Liver (tissue), 8 donors: ENCODE measurements at regions not wholly inside any gene's neighbourhood (a gene's known extent, or its start where the extent isn't known, plus 50 kb on each side); places are given as distances from the start of the nearest gene placed in this dataset.

Experiments used
- DNase-seq: peaks from one replicate; pipeline ENCODE4 v3.0.0-alpha.2; 2017; ENCODE audit warnings: low spot score
- H3K27ac ChIP-seq, 2 donors: one replicate each; pipeline ENCODE4 v1.7.0; 2013; ENCODE audit warnings: inconsistent platforms in 2 of 2, low read length in 2 of 2, control low read depth in 1 of 2, low read depth in 1 of 2, mild to moderate bottlenecking in 1 of 2
- H3K27me3 ChIP-seq, 4 donors: one replicate each; pipeline versions ENCODE4 v1.6.1 to v1.7.0; 2013; ENCODE audit warnings: low read length in 3 of 4, inconsistent platforms in 1 of 4, mild to moderate bottlenecking in 1 of 4, moderate library complexity in 1 of 4; ENCODE audit not compliant: control insufficient read depth in 4 of 4, insufficient read depth in 4 of 4
- H3K36me3 ChIP-seq, 4 donors: one replicate each; pipeline versions ENCODE4 v1.6.1 to v1.7.0; 2013; ENCODE audit warnings: low read length in 3 of 4, mild to moderate bottlenecking in 3 of 4, low read depth in 1 of 4, moderate library complexity in 1 of 4; ENCODE audit not compliant: control insufficient read depth in 4 of 4, insufficient read depth in 3 of 4
- H3K4me1 ChIP-seq, 4 donors: one replicate each; pipeline versions ENCODE4 v1.6.1 to v1.7.0; 2013; ENCODE audit warnings: low read length in 3 of 4, mild to moderate bottlenecking in 3 of 4, moderate library complexity in 1 of 4; ENCODE audit not compliant: control insufficient read depth in 4 of 4, insufficient read depth in 4 of 4
- H3K4me3 ChIP-seq, 3 donors: one replicate each; pipeline versions ENCODE4 v1.6.1 to v1.7.0; 2013; ENCODE audit warnings: low read length in 3 of 3, control low read depth in 1 of 3, low read depth in 1 of 3, mild to moderate bottlenecking in 1 of 3
- H3K9ac ChIP-seq, 2 donors: one replicate each; pipeline ENCODE4 v1.7.0; 2013; ENCODE audit warnings: low read length in 2 of 2, mild to moderate bottlenecking in 2 of 2, moderate library complexity in 2 of 2, control low read depth in 1 of 2, low read depth in 1 of 2
- H3K9me3 ChIP-seq, 4 donors: one replicate each; pipeline versions ENCODE4 v1.6.1 to v1.7.0; 2013; ENCODE audit warnings: low read length in 3 of 4; ENCODE audit not compliant: control insufficient read depth in 4 of 4
- EGR1 ChIP-seq, 2 donors: IDR thresholded peaks; 2 replicates each; pipeline ENCODE4 v1.6.1; 2016 to 2018; ENCODE audit warnings: antibody characterized with exemption in 2 of 2, low read depth in 2 of 2
- FOXA1 ChIP-seq: IDR thresholded peaks from 2 replicates; pipeline ENCODE4 v1.6.1; 2016; ENCODE audit warnings: antibody characterized with exemption
- FOXA2 ChIP-seq: IDR thresholded peaks from 2 replicates; pipeline ENCODE4 v1.6.1; 2016; ENCODE audit warnings: antibody characterized with exemption
- GABPA ChIP-seq, 2 donors: IDR thresholded peaks in 1 of 2; conservative IDR thresholded peaks in 1 of 2; 2 replicates each; pipeline ENCODE4 v1.6.1; 2016; ENCODE audit warnings: antibody characterized with exemption in 2 of 2, mild to moderate bottlenecking in 1 of 2, moderate library complexity in 1 of 2
- HNF4A ChIP-seq, 2 donors: conservative IDR thresholded peaks; 2 replicates each; pipeline ENCODE4 v1.6.1; 2016; ENCODE audit warnings: antibody characterized with exemption in 2 of 2, mild to moderate bottlenecking in 2 of 2
- HNF4G ChIP-seq: IDR thresholded peaks from 2 replicates; pipeline ENCODE4 v1.6.1; 2016; ENCODE audit warnings: antibody characterized with exemption
- JUND ChIP-seq, 2 donors: IDR thresholded peaks; 2 replicates each; pipeline ENCODE4 v1.6.1; 2016; ENCODE audit warnings: antibody characterized with exemption in 2 of 2
- NR2F2 ChIP-seq: IDR thresholded peaks from 2 replicates; pipeline ENCODE4 v1.6.1; 2016; ENCODE audit warnings: antibody characterized with exemption
- RAD21 ChIP-seq, 2 donors: IDR thresholded peaks; 2 replicates each; pipeline ENCODE4 v1.6.1; 2016; ENCODE audit warnings: antibody characterized with exemption in 2 of 2, mild to moderate bottlenecking in 2 of 2
- RXRA ChIP-seq, 2 donors: IDR thresholded peaks; 2 replicates each; pipeline ENCODE4 v1.6.1; 2017 to 2018; ENCODE audit warnings: antibody characterized with exemption in 2 of 2, mild to moderate bottlenecking in 1 of 2
- SP1 ChIP-seq: IDR thresholded peaks from 2 replicates; pipeline ENCODE4 v1.6.1; 2018; ENCODE audit warnings: antibody characterized with exemption, mild to moderate bottlenecking
- TAF1 ChIP-seq: conservative IDR thresholded peaks from 2 replicates; pipeline ENCODE4 v1.6.1; 2016; ENCODE audit warnings: antibody characterized with exemption, mild to moderate bottlenecking
- YY1 ChIP-seq: IDR thresholded peaks from 2 replicates; pipeline ENCODE4 v1.6.1; 2016; ENCODE audit warnings: antibody characterized with exemption, mild to moderate bottlenecking
- WGBS: extraction: QIAGEN DNeasy Blood & Tissue Kit; methylation state at CpG from one replicate; pipeline ENCODE4 v1.1.7; 2013; 5-methylcytosine and 5-hydroxymethylcytosine counted together
- TF ChIP-seq, protein P1 (sequence below): IDR thresholded peaks from 2 replicates; pipeline ENCODE4 v1.6.1; 2016; ENCODE audit warnings: antibody characterized with exemption
- TF ChIP-seq, protein P2 (sequence below): IDR thresholded peaks from 2 replicates; pipeline ENCODE4 v1.6.1; 2016; ENCODE audit warnings: antibody characterized with exemption, mild to moderate bottlenecking
- TF ChIP-seq, protein P3 (sequence below): fragments of 150-350 bp; IDR thresholded peaks from 2 replicates; pipeline ENCODE4 v1.5.1; 2017; ENCODE audit warnings: improper control_type of control experiment, low read depth, low read length; ENCODE audit not compliant: missing input control
- TF ChIP-seq, protein P4 (sequence below): IDR thresholded peaks from 2 replicates; pipeline ENCODE4 v1.6.1; 2016; ENCODE audit warnings: antibody characterized with exemption
- TF ChIP-seq, protein P5 (sequence below): IDR thresholded peaks from 2 replicates; pipeline ENCODE4 v1.6.1; 2016; ENCODE audit warnings: antibody characterized with exemption
- donor health status: healthy.
- donor health status: healthy.
- donor health status: healthy.
- donor health status: healthy.
- donor health status: healthy.

DNA sequence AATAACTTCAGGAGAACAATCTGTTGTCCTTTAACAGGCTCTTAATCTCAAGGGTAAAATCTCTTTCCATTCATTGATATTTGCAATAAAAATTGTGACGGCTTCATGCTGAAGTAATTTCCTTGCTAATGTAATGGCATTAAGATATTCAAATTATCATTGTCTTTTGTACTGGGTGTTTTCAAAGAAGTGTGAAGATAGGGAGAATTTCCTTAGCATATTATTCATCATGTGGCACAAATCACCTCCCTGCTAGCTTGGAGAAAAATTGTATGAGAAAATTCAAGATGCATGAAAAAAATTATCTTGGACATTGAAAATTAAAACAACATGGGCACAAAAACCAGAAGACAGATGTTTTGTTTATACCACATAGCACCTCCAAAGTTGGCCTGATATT lies 63.6 kb upstream of the ARID2 start:
- TF ChIP-seq FOXA2 (no peak), TAF1 (no peak), YY1 (no peak)
- TF ChIP-seq, protein P1, sequence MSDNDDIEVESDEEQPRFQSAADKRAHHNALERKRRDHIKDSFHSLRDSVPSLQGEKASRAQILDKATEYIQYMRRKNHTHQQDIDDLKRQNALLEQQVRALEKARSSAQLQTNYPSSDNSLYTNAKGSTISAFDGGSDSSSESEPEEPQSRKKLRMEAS: no peak
- Histone ChIP-seq H3K27ac (no peak overlapping the region), H3K4me1 (no peaks in the 10 kb centered on the region), H3K9ac (no peak overlapping the region), H3K9me3 (no peaks in the 10 kb centered on the region), H3K27me3 (no peaks in the 10 kb centered on the region), H3K4me3 (no peak overlapping the region), H3K36me3 (no peaks in the 10 kb centered on the region)
- WGBS: 85% methylated on average over 1 of the region's 1 CpG
- DNase-seq: no peak

DNA sequence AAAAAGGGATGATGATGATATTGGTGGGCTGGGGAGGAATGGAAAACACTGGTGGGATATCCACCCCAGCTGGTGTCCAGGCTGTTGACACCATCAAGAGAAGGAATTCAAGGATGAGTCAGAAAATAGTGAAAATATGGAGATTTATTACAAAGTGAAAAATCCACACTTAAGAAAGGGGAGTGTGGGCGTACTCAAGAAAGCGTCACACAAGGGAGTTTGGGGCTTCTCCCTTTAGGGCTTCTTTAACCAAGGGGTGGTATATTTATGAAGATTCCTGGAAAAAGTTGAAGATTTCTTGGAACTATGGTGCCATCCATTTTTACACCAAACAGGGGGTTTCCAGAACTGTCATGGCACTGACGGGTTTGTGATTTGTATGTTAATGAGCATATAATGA lies 63.1 kb upstream of the ARID2 start:
- 95% methylated on average over 3 of the region's 3 CpGs for WGBS
- TF ChIP-seq JUND (IDR thresholded peaks at IDR 0.05) (no peak), RXRA (IDR thresholded peaks at IDR 0.05) (no peak), EGR1 (IDR thresholded peaks at IDR 0.05; ENCODE audit: low read depth in 2 of 2) (no peak), FOXA1 (no peak), TAF1 (no peak), FOXA2 (no peak)
- H3K36me3 ChIP-seq: no peaks in the 10 kb centered on the region
- no peak overlapping the region for H3K9ac ChIP-seq
- no peaks in the 10 kb centered on the region for H3K9me3 ChIP-seq
- no peak for DNase-seq
- H3K27me3 ChIP-seq: no peaks in the 10 kb centered on the region
- H3K4me3 ChIP-seq: no peak overlapping the region
- no peak overlapping the region for H3K27ac ChIP-seq
- no peaks in the 10 kb centered on the region for H3K4me1 ChIP-seq

DNA sequence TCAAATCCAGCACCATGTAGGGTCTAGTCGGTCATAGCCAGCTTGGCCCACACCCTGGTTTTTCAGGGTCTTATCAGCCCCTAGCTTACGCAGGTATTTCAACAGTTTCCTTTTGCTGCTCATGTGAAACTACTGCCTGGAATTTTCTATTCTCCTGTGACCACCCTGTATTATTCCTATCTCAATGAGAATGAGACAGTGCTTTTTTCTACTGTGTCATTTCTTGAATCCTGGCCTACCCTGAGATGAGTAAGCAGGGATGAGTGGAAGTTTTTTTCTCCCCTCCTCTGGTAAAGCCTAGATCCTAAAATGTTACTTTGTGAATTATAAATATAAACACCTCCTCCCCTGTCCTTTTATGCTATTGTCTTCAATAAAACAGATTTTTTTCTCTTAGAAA lies 62.7 kb upstream of the ARID2 start:
- Histone ChIP-seq H3K4me3 (no peak overlapping the region), H3K9me3 (no peaks in the 10 kb centered on the region), H3K9ac (no peak overlapping the region), H3K4me1 (no peaks in the 10 kb centered on the region), H3K27ac (no peak overlapping the region), H3K27me3 (no peaks in the 10 kb centered on the region), H3K36me3 (no peaks in the 10 kb centered on the region)
- 94% methylated on average over 2 of the region's 2 CpGs for WGBS
- no peak for TF ChIP-seq TAF1
- no peak for TF ChIP-seq NR2F2
- TF ChIP-seq, protein P1: no peak
- TF ChIP-seq, protein P2, sequence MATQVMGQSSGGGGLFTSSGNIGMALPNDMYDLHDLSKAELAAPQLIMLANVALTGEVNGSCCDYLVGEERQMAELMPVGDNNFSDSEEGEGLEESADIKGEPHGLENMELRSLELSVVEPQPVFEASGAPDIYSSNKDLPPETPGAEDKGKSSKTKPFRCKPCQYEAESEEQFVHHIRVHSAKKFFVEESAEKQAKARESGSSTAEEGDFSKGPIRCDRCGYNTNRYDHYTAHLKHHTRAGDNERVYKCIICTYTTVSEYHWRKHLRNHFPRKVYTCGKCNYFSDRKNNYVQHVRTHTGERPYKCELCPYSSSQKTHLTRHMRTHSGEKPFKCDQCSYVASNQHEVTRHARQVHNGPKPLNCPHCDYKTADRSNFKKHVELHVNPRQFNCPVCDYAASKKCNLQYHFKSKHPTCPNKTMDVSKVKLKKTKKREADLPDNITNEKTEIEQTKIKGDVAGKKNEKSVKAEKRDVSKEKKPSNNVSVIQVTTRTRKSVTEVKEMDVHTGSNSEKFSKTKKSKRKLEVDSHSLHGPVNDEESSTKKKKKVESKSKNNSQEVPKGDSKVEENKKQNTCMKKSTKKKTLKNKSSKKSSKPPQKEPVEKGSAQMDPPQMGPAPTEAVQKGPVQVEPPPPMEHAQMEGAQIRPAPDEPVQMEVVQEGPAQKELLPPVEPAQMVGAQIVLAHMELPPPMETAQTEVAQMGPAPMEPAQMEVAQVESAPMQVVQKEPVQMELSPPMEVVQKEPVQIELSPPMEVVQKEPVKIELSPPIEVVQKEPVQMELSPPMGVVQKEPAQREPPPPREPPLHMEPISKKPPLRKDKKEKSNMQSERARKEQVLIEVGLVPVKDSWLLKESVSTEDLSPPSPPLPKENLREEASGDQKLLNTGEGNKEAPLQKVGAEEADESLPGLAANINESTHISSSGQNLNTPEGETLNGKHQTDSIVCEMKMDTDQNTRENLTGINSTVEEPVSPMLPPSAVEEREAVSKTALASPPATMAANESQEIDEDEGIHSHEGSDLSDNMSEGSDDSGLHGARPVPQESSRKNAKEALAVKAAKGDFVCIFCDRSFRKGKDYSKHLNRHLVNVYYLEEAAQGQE: no peak
- TF ChIP-seq HNF4G: no peak
- TF ChIP-seq SP1: no peak
- no peak for TF ChIP-seq RAD21 (IDR thresholded peaks at IDR 0.05)
- no peak for TF ChIP-seq YY1
- TF ChIP-seq GABPA (IDR thresholded peaks at IDR 0.05 in 1 of 2, conservative IDR thresholded peaks at IDR 0.05 in 1 of 2): no peak
- no peak for TF ChIP-seq FOXA2
- no peak for TF ChIP-seq FOXA1
- TF ChIP-seq EGR1 (IDR thresholded peaks at IDR 0.05; ENCODE audit: low read depth in 2 of 2): no peak
- TF ChIP-seq, protein P3, sequence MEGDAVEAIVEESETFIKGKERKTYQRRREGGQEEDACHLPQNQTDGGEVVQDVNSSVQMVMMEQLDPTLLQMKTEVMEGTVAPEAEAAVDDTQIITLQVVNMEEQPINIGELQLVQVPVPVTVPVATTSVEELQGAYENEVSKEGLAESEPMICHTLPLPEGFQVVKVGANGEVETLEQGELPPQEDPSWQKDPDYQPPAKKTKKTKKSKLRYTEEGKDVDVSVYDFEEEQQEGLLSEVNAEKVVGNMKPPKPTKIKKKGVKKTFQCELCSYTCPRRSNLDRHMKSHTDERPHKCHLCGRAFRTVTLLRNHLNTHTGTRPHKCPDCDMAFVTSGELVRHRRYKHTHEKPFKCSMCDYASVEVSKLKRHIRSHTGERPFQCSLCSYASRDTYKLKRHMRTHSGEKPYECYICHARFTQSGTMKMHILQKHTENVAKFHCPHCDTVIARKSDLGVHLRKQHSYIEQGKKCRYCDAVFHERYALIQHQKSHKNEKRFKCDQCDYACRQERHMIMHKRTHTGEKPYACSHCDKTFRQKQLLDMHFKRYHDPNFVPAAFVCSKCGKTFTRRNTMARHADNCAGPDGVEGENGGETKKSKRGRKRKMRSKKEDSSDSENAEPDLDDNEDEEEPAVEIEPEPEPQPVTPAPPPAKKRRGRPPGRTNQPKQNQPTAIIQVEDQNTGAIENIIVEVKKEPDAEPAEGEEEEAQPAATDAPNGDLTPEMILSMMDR: no peak
- no peak for TF ChIP-seq JUND (IDR thresholded peaks at IDR 0.05)
- TF ChIP-seq, protein P4, sequence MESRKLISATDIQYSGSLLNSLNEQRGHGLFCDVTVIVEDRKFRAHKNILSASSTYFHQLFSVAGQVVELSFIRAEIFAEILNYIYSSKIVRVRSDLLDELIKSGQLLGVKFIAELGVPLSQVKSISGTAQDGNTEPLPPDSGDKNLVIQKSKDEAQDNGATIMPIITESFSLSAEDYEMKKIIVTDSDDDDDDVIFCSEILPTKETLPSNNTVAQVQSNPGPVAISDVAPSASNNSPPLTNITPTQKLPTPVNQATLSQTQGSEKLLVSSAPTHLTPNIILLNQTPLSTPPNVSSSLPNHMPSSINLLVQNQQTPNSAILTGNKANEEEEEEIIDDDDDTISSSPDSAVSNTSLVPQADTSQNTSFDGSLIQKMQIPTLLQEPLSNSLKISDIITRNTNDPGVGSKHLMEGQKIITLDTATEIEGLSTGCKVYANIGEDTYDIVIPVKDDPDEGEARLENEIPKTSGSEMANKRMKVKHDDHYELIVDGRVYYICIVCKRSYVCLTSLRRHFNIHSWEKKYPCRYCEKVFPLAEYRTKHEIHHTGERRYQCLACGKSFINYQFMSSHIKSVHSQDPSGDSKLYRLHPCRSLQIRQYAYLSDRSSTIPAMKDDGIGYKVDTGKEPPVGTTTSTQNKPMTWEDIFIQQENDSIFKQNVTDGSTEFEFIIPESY: no peak
- TF ChIP-seq, protein P5, sequence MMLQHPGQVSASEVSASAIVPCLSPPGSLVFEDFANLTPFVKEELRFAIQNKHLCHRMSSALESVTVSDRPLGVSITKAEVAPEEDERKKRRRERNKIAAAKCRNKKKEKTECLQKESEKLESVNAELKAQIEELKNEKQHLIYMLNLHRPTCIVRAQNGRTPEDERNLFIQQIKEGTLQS: no peak
- TF ChIP-seq RXRA (IDR thresholded peaks at IDR 0.05): no peak
- no peak for TF ChIP-seq HNF4A (conservative IDR thresholded peaks at IDR 0.05)
- DNase-seq: no peak
